GM19324 (cell line): ENCODE measurements at regions not wholly inside any gene's neighbourhood (a gene's known extent, or its start where the extent isn't known, plus 50 kb on each side); places are given as distances from the start of the nearest gene placed in this dataset.

Source experiments
- ATAC-seq: cut with Tn5 transposase; IDR thresholded peaks from one replicate; pipeline ENCODE4 v1.9.1; 2021; ENCODE audit warnings: mild to moderate bottlenecking, moderate library complexity; ENCODE audit not compliant: unreplicated experiment, low FRiP score

GRCh38 chr1:193763266-193763665, 576.9 kb upstream of the B3GALT2 start:
- ATAC-seq: no peak

- ATAC-seq: no peak
These were observed 575.8 kb upstream of the B3GALT2 start for GRCh38 chr1:193762236-193762635.

GRCh38 chr1:193755441-193755840, 569.0 kb upstream of the B3GALT2 start:
- ATAC-seq: no peak

GRCh38 chr1:193754732-193755427, 568.5 kb upstream of the B3GALT2 start:
- no peak for ATAC-seq

GRCh38 chr1:193754151-193754550, 567.7 kb upstream of the B3GALT2 start:
- no peak for ATAC-seq

GRCh38 chr1:193753038-193753756, 566.8 kb upstream of the B3GALT2 start:
- ATAC-seq: no peak

GRCh38 chr1:193749868-193750267, 563.5 kb upstream of the B3GALT2 start:
- no peak for ATAC-seq

- no peak for ATAC-seq
These were observed 561.2 kb upstream of the B3GALT2 start for GRCh38 chr1:193747579-193747978.

- no peak for ATAC-seq
These were observed 554.8 kb upstream of the B3GALT2 start for GRCh38 chr1:193741228-193741627.

GRCh38 chr1:193740762-193741161, 554.3 kb upstream of the B3GALT2 start:
- ATAC-seq: no peak

GRCh38 chr1:193736507-193736906, 550.1 kb upstream of the B3GALT2 start:
- no peak for ATAC-seq

GRCh38 chr1:193733674-193734073, 547.3 kb upstream of the B3GALT2 start:
- ATAC-seq: no peak

- ATAC-seq: no peak
These were observed 543.6 kb upstream of the B3GALT2 start for GRCh38 chr1:193730017-193730416.

GRCh38 chr1:193729429-193729828, 543.0 kb upstream of the B3GALT2 start:
- no peak for ATAC-seq

GRCh38 chr1:193727850-193728249, 541.4 kb upstream of the B3GALT2 start:
- no peak for ATAC-seq

- ATAC-seq: no peak
These were observed 540.3 kb upstream of the B3GALT2 start for GRCh38 chr1:193726722-193727121.

- no peak for ATAC-seq
These were observed 526.0 kb upstream of the B3GALT2 start for GRCh38 chr1:193712392-193712791.

GRCh38 chr1:193709607-193710006, 523.2 kb upstream of the B3GALT2 start:
- ATAC-seq: no peak

- no peak for ATAC-seq
These were observed 521.0 kb upstream of the B3GALT2 start for GRCh38 chr1:193707271-193708021.

GRCh38 chr1:193706766-193707165, 520.4 kb upstream of the B3GALT2 start:
- no peak for ATAC-seq

- no peak for ATAC-seq
These were observed 519.2 kb upstream of the B3GALT2 start for GRCh38 chr1:193705554-193705981.
